Breast epithelium (tissue), 4 donors: ENCODE measurements at regions not wholly inside any gene's neighbourhood (a gene's known extent, or its start where the extent isn't known, plus 50 kb on each side); places are given as distances from the start of the nearest gene placed in this dataset.

Experiments
- DNase-seq, 2 donors: peaks; one replicate each; pipeline ENCODE4 v3.0.0-alpha.2; 2019; ENCODE audit warnings: low spot score in 2 of 2
- H3K27ac ChIP-seq, 2 donors: fragments of 200-600 bp; sonication (generic) in 1 of 2; one replicate each; pipeline ENCODE4 v1.5.1; 2016 to 2019; ENCODE audit warnings: mild to moderate bottlenecking in 1 of 2
- H3K27me3 ChIP-seq, 2 donors: fragments of 200-600 bp; sonication (generic) in 1 of 2; one replicate each; pipeline versions ENCODE4 v1.5.1 to v1.6.0; 2017 to 2019; ENCODE audit warnings: control low read depth in 1 of 2, mild to moderate bottlenecking in 1 of 2
- H3K36me3 ChIP-seq: fragments of 200-600 bp; one replicate; pipeline ENCODE4 v1.5.1; 2019
- H3K4me1 ChIP-seq, 2 donors: fragments of 200-600 bp; sonication (generic); one replicate each; pipeline ENCODE4 v1.5.1; 2016 to 2019; ENCODE audit warnings: control low read depth in 1 of 2
- H3K4me3 ChIP-seq, 3 donors: fragments of 200-600 bp; sonication (generic); 1 replicate in 2 of 3; 2 replicates in 1 of 3; pipeline ENCODE4 v1.5.1; 2016 to 2019; ENCODE audit warnings: mild to moderate bottlenecking in 3 of 3, moderate library complexity in 2 of 3
- H3K9me3 ChIP-seq, 2 donors: fragments of 200-600 bp; sonication (generic) in 1 of 2; one replicate each; pipeline ENCODE4 v1.5.1; 2016 to 2019; ENCODE audit warnings: control low read depth in 1 of 2
- POLR2A ChIP-seq: fragments of 450-650 bp; IDR thresholded peaks from one replicate; pipeline ENCODE4 v1.6.1; 2016; ENCODE audit warnings: antibody characterized with exemption, mild to moderate bottlenecking, moderate library complexity
- POLR2AphosphoS5 ChIP-seq, 3 donors: sonication (generic); formaldehyde crosslinking; IDR thresholded peaks; one replicate each; pipeline ENCODE4 v1.6.1; 2017; ENCODE audit warnings: antibody characterized with exemption in 3 of 3
- intact Hi-C: fragments of 100-400 bp; cut with DNase I; formaldehyde crosslinking; loops from one replicate; pipeline ENCODE4 v1.15.1; 2023; ENCODE audit warnings: low total_unique reads
- TF ChIP-seq, protein P1 (sequence below), 3 donors: fragments of 450-650 bp; IDR thresholded peaks; one replicate each; pipeline ENCODE4 v1.5.1; 2016 to 2017; ENCODE audit warnings: antibody characterized with exemption in 3 of 3, mild to moderate bottlenecking in 3 of 3, moderate library complexity in 3 of 3

DNA sequence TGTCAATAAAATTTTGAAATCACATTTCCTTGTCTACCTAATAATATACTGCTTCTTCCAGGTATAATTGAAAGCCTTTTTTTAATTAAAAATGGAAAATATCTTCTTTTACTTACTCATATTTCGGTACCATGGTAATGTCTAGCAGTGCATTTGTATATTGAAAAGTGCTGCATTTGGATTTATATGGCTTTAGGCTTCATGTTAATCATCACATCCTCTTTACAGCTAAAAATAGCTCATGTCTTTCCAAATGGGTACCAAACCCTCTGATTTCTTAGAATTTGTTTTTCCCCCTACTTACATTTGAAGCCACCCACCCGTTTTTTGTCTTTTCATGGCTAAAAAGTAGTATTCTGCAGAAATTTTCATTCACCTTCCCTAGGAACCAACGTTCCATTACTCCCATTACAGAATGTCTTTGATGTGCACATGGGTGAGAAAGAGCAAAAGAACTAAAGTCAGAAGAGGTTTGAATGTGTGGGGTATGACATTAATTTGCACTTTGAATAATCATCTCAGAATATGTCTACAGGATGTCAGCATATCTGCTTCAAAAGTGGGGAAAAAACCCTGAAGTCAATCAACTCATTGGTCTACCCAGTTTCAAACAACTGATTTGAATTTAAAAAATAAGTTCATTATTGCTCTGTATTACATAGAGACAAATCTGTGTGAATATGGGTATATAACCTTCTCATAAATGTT, 935.9 kb downstream of the GATA3 start:
- TF ChIP-seq, protein P1, sequence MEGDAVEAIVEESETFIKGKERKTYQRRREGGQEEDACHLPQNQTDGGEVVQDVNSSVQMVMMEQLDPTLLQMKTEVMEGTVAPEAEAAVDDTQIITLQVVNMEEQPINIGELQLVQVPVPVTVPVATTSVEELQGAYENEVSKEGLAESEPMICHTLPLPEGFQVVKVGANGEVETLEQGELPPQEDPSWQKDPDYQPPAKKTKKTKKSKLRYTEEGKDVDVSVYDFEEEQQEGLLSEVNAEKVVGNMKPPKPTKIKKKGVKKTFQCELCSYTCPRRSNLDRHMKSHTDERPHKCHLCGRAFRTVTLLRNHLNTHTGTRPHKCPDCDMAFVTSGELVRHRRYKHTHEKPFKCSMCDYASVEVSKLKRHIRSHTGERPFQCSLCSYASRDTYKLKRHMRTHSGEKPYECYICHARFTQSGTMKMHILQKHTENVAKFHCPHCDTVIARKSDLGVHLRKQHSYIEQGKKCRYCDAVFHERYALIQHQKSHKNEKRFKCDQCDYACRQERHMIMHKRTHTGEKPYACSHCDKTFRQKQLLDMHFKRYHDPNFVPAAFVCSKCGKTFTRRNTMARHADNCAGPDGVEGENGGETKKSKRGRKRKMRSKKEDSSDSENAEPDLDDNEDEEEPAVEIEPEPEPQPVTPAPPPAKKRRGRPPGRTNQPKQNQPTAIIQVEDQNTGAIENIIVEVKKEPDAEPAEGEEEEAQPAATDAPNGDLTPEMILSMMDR (IDR thresholded peaks at IDR 0.05), result no peak
- TF ChIP-seq POLR2AphosphoS5 (IDR thresholded peaks at IDR 0.05) (no peak), POLR2A (no peak)
- Histone ChIP-seq H3K9me3 (no peaks in the 10 kb centered on the region), H3K36me3 (no peaks in the 10 kb centered on the region), H3K27me3 (no peaks in the 10 kb centered on the region), H3K4me3 (no peak overlapping the region), H3K27ac (no peak overlapping the region), H3K4me1 (no peaks in the 10 kb centered on the region)
- intact Hi-C loops, result no loop called here
- no peak for DNase-seq

DNA sequence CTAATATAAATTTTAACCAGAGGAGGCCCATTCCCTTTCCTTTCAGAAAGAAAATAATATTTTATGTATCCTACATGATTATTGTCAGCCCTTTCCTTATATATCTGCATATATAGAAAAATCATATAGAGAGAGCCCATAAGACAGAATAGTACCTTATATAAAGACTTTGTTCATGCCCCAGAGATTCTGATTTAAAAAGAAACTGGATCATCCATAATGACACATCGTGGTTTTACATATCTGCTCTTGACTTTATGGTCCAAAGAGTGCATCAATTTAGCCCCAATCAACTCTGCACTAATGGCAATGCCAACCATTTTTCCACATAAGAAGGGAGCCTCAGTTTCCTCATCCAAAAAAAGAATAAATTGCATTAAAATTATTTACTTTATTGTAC, 937.5 kb downstream of the GATA3 start:
- intact Hi-C loops, result no loop called here
- no peaks in the 10 kb centered on the region for H3K27me3 ChIP-seq
- H3K4me1 ChIP-seq, result no peaks in the 10 kb centered on the region
- TF ChIP-seq POLR2A (no peak), POLR2AphosphoS5 (IDR thresholded peaks at IDR 0.05) (no peak)
- TF ChIP-seq, protein P1 (IDR thresholded peaks at IDR 0.05), result no peak
- H3K4me3 ChIP-seq, result no peak overlapping the region
- H3K9me3 ChIP-seq, result no peaks in the 10 kb centered on the region
- H3K27ac ChIP-seq, result no peak overlapping the region
- DNase-seq, result no peak
- H3K36me3 ChIP-seq, result no peaks in the 10 kb centered on the region

DNA sequence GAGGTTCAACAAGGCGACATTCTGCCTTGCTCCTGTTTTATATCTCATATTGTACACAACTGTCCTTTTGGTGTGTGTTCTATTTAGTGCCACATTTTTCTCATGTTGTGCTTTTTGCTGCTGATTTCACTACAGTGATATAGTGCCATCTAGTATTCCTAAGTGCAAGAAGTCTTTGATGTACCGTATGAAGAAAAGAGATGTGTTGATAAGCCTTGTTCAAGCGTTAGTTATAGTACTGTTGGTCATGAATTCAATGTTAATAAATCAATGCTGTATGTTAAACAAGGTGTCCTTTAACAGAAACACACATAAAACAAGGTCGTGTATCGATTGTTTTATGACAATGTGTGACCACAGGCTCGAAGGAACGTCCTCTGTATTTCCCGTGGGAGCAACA, 939.4 kb downstream of the GATA3 start:
- Histone ChIP-seq H3K4me3 (no peak overlapping the region), H3K36me3 (no peaks in the 10 kb centered on the region), H3K27me3 (no peaks in the 10 kb centered on the region), H3K27ac (no peak overlapping the region), H3K4me1 (no peaks in the 10 kb centered on the region), H3K9me3 (no peaks in the 10 kb centered on the region)
- intact Hi-C loops, result no loop called here
- no peak for TF ChIP-seq POLR2AphosphoS5 (IDR thresholded peaks at IDR 0.05)
- TF ChIP-seq POLR2A, result no peak
- TF ChIP-seq, protein P1 (IDR thresholded peaks at IDR 0.05), result no peak
- DNase-seq, result no peak

DNA sequence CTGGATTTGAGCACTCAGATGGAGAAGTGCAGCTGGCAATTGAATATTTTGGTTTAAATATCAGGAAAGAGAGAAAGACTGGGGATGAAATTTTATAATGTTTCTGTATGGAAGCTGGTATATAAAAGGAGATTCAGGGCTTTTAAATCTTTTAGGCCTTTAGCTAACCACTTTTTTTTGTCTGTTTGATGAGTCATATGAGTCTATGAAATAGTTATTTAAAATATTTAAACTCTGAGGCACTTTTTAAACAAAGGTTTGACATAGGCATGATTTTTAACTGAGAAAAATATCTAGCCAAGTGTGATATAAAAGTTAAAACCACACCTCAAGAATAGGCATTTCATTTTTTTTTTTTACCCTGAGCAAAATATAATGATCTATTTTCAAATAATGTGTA, 944.3 kb downstream of the GATA3 start:
- no peak for DNase-seq
- intact Hi-C loops, result no loop called here
- H3K4me3 ChIP-seq, result no peak overlapping the region
- no peaks in the 10 kb centered on the region for H3K27me3 ChIP-seq
- H3K9me3 ChIP-seq, result no peaks in the 10 kb centered on the region
- no peak for TF ChIP-seq POLR2AphosphoS5 (IDR thresholded peaks at IDR 0.05)
- TF ChIP-seq POLR2A, result no peak
- TF ChIP-seq, protein P1 (IDR thresholded peaks at IDR 0.05), result no peak
- no peaks in the 10 kb centered on the region for H3K4me1 ChIP-seq
- H3K27ac ChIP-seq, result no peak overlapping the region
- H3K36me3 ChIP-seq, result no peaks in the 10 kb centered on the region

DNA sequence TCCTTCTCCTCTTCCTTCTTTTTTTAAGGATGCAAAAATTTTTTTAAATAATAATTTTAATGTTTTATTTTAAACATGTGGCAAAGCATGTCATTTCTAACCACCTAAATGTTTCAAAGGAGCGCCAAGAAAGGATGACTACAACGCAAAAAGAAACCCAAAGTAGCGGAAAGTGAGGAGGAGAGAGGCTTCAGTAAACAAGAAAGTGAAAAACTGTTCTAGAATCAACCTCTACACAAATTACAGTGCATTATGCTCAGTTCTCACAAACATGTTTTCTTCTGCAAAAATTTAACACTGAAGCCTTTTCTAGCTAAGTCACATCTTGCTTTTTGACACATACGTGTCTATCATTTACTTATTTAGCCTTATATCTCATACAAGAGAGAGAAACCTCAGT, 948.6 kb downstream of the GATA3 start:
- Histone ChIP-seq H3K27me3 (no peaks in the 10 kb centered on the region), H3K4me1 (no peaks in the 10 kb centered on the region), H3K27ac (no peak overlapping the region), H3K36me3 (no peaks in the 10 kb centered on the region), H3K9me3 (no peaks in the 10 kb centered on the region), H3K4me3 (no peak overlapping the region)
- no peak for DNase-seq
- intact Hi-C loops, result no loop called here
- TF ChIP-seq POLR2AphosphoS5 (IDR thresholded peaks at IDR 0.05), result no peak
- TF ChIP-seq, protein P1 (IDR thresholded peaks at IDR 0.05), result no peak
- TF ChIP-seq POLR2A, result no peak
